Breast epithelium (tissue), 3 donors: ENCODE measurements at regions not wholly inside any gene's neighbourhood (a gene's known extent, or its start where the extent isn't known, plus 50 kb on each side); places are given as distances from the start of the nearest gene placed in this dataset.

Experiments used
- CTCF ChIP-seq, 3 donors: fragments of 450-650 bp; IDR thresholded peaks; one replicate each; pipeline ENCODE4 v1.5.1; 2016 to 2017; ENCODE audit warnings: antibody characterized with exemption in 3 of 3, mild to moderate bottlenecking in 3 of 3, moderate library complexity in 3 of 3
- POLR2A ChIP-seq: fragments of 450-650 bp; IDR thresholded peaks from one replicate; pipeline ENCODE4 v1.6.1; 2016; ENCODE audit warnings: antibody characterized with exemption, mild to moderate bottlenecking, moderate library complexity

- TF ChIP-seq CTCF (IDR thresholded peaks at IDR 0.05): no peak
- TF ChIP-seq POLR2A: no peak
Observed at GRCh38 chr6:24057030-24057429, 69.0 kb upstream of the NRSN1 start.
